ENCODE measurements at regions not wholly inside any gene's neighbourhood (a gene's known extent, or its start where the extent isn't known, plus 50 kb on each side); places are given as distances from the start of the nearest gene placed in this dataset.

- H3K27ac ChIP-seq: no peak overlapping the region
- H3K27me3 ChIP-seq (replicated peaks; ENCODE audit: insufficient read depth): no peaks in the 10 kb centered on the region
- DNase-seq (ENCODE audit: low spot score): no peak
- TF ChIP-seq CTCF (IDR thresholded peaks at IDR 0.05): no peak
- H3K9me3 ChIP-seq: no peaks in the 10 kb centered on the region
- no peak for ATAC-seq (ENCODE audit: insufficient number of reproducible peaks, low FRiP score, low read depth)
- no peaks in the 10 kb centered on the region for H3K36me3 ChIP-seq
- no peaks in the 10 kb centered on the region for H3K4me1 ChIP-seq (ENCODE audit: control insufficient read depth in 1 of 2, low read depth in 2 of 2)
- H3K4me3 ChIP-seq: no peak overlapping the region
These were observed 84.7 kb upstream of the IRX2 start for GRCh38 chr5:2836133-2836532.

- ATAC-seq (ENCODE audit: insufficient number of reproducible peaks, low FRiP score, low read depth): no peak
- Histone ChIP-seq H3K9me3 (no peaks in the 10 kb centered on the region), H3K36me3 (no peaks in the 10 kb centered on the region), H3K27me3 (replicated peaks; ENCODE audit: insufficient read depth) (no peaks in the 10 kb centered on the region), H3K4me3 (no peak overlapping the region), H3K4me1 (ENCODE audit: control insufficient read depth in 1 of 2, low read depth in 2 of 2) (no peaks in the 10 kb centered on the region), H3K27ac (no peak overlapping the region)
- no peak for DNase-seq (ENCODE audit: low spot score)
- TF ChIP-seq CTCF (IDR thresholded peaks at IDR 0.05): no peak
These were observed 82.1 kb upstream of the IRX2 start for GRCh38 chr5:2833556-2833955.

- no peak overlapping the region for H3K27ac ChIP-seq
- no peak overlapping the region for H3K4me3 ChIP-seq
- DNase-seq (ENCODE audit: low spot score) (no peak), ATAC-seq (ENCODE audit: insufficient number of reproducible peaks, low FRiP score, low read depth) (no peak)
- no peaks in the 10 kb centered on the region for H3K4me1 ChIP-seq (ENCODE audit: control insufficient read depth in 1 of 2, low read depth in 2 of 2)
- TF ChIP-seq CTCF (IDR thresholded peaks at IDR 0.05): no peak
- H3K9me3 ChIP-seq: no peaks in the 10 kb centered on the region
- H3K27me3 ChIP-seq (replicated peaks; ENCODE audit: insufficient read depth): no peaks in the 10 kb centered on the region
- H3K36me3 ChIP-seq: no peaks in the 10 kb centered on the region
These were observed 80.9 kb upstream of the IRX2 start for GRCh38 chr5:2832394-2832793.

GRCh38 chr5:2829239-2829638, 77.8 kb upstream of the IRX2 start:
- no peaks in the 10 kb centered on the region for H3K36me3 ChIP-seq
- no peak for DNase-seq (ENCODE audit: low spot score)
- no peak for TF ChIP-seq CTCF (IDR thresholded peaks at IDR 0.05)
- no peaks in the 10 kb centered on the region for H3K9me3 ChIP-seq
- H3K27ac ChIP-seq: no peak overlapping the region
- no peaks in the 10 kb centered on the region for H3K27me3 ChIP-seq (replicated peaks; ENCODE audit: insufficient read depth)
- no peak overlapping the region for H3K4me3 ChIP-seq
- no peaks in the 10 kb centered on the region for H3K4me1 ChIP-seq (ENCODE audit: control insufficient read depth in 1 of 2, low read depth in 2 of 2)
- no peak for ATAC-seq (ENCODE audit: insufficient number of reproducible peaks, low FRiP score, low read depth)

GRCh38 chr5:2818936-2819335, 67.5 kb upstream of the IRX2 start:
- ATAC-seq (ENCODE audit: insufficient number of reproducible peaks, low FRiP score, low read depth) (no peak), DNase-seq (ENCODE audit: low spot score) (no peak)
- Histone ChIP-seq H3K9me3 (no peaks in the 10 kb centered on the region), H3K4me3 (no peak overlapping the region), H3K4me1 (ENCODE audit: control insufficient read depth in 1 of 2, low read depth in 2 of 2) (no peaks in the 10 kb centered on the region), H3K27ac (no peak overlapping the region), H3K36me3 (no peaks in the 10 kb centered on the region), H3K27me3 (replicated peaks; ENCODE audit: insufficient read depth) (no peaks in the 10 kb centered on the region)
- TF ChIP-seq CTCF (IDR thresholded peaks at IDR 0.05): no peak
